Thyroid gland (tissue), 4 donors: ENCODE measurements at regions not wholly inside any gene's neighbourhood (a gene's known extent, or its start where the extent isn't known, plus 50 kb on each side); places are given as distances from the start of the nearest gene placed in this dataset.

ENCODE experiments used
- POLR2A ChIP-seq, 2 donors: fragments of 450-650 bp; IDR thresholded peaks; one replicate each; pipeline ENCODE4 v1.6.1; 2017; ENCODE audit warnings: antibody characterized with exemption in 2 of 2, mild to moderate bottlenecking in 2 of 2, moderate library complexity in 1 of 2
- TF ChIP-seq, protein P1 (sequence below), 6 experiments: fragments of 200-600 bp in 3 of 6; fragments of 450-650 bp in 3 of 6; sonication (generic) in 3 of 6; IDR thresholded peaks; one replicate each; pipeline ENCODE4 v1.5.1; 2016 to 2019; ENCODE audit warnings: antibody characterized with exemption in 6 of 6, mild to moderate bottlenecking in 2 of 6, inconsistent platforms in 1 of 6, moderate library complexity in 1 of 6

DNA sequence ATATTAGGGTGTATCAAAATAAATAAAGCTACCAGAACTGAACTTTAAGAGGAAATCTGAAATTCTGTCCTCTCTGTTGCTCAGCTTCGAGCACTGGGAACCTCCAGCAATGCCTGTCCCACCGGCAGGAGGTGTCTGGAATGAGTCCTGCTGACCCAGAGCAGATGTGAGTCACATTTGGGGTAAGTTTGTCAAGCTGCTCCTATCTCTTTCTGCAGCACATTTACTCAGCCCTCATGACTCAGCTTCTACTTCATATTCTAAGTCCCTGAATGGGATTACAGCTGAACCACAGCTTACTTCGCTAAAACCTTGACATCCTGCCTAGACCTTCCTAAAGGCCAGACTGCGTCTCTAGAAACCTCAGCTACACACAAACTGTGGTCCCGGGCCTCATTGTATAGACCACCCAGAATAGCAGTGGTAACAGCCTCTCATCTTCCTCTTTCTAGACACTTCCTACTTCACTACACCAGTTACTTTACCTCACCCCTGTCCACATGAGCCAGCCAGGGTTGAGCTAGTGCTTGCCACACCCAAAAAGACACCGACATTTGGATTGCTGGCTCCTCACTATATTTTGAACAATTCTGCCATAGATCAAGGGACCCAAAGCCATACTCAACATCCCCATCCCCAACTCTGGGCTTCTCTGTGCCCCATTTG, 109.6 kb upstream of the TMCO5A start:
- TF ChIP-seq, protein P1, sequence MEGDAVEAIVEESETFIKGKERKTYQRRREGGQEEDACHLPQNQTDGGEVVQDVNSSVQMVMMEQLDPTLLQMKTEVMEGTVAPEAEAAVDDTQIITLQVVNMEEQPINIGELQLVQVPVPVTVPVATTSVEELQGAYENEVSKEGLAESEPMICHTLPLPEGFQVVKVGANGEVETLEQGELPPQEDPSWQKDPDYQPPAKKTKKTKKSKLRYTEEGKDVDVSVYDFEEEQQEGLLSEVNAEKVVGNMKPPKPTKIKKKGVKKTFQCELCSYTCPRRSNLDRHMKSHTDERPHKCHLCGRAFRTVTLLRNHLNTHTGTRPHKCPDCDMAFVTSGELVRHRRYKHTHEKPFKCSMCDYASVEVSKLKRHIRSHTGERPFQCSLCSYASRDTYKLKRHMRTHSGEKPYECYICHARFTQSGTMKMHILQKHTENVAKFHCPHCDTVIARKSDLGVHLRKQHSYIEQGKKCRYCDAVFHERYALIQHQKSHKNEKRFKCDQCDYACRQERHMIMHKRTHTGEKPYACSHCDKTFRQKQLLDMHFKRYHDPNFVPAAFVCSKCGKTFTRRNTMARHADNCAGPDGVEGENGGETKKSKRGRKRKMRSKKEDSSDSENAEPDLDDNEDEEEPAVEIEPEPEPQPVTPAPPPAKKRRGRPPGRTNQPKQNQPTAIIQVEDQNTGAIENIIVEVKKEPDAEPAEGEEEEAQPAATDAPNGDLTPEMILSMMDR (IDR thresholded peaks at IDR 0.05) = no peak
- TF ChIP-seq POLR2A (IDR thresholded peaks at IDR 0.05) = no peak
